NB4 (cell line): ENCODE measurements at regions not wholly inside any gene's neighbourhood (a gene's known extent, or its start where the extent isn't known, plus 50 kb on each side); places are given as distances from the start of the nearest gene placed in this dataset.

ENCODE experiments used
- POLR2A ChIP-seq: IDR thresholded peaks from 2 replicates; pipeline ENCODE4 v1.6.1; 2011; ENCODE audit warnings: mild to moderate bottlenecking; ENCODE audit not compliant: insufficient read length; ENCODE audit errors: extremely low read depth
- TF ChIP-seq, protein P1 (sequence below): IDR thresholded peaks from one replicate; pipeline ENCODE4 v1.5.1; 2012; ENCODE audit warnings: low read depth, low read length

DNA sequence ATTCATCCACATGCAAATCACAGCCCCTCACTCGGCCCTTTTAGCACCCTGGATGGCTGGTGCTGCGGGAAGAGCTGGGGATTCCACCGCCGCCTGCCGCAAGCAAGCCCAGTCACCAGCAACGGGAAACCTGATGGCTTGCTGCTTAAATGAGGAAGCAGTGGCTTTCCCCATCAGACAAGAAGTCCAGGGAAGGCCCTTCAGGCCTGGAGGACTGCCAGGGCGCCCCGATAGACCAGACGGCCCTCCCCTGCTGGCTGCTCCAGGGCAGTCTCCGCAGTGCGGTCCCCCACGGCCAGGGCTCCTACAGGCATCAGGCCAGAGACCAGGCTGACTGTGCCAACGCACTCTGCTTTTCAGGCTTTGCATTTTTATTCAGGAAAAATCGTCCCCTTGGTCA is 439.1 kb downstream of the EIPR1 start:
- TF ChIP-seq, protein P1, sequence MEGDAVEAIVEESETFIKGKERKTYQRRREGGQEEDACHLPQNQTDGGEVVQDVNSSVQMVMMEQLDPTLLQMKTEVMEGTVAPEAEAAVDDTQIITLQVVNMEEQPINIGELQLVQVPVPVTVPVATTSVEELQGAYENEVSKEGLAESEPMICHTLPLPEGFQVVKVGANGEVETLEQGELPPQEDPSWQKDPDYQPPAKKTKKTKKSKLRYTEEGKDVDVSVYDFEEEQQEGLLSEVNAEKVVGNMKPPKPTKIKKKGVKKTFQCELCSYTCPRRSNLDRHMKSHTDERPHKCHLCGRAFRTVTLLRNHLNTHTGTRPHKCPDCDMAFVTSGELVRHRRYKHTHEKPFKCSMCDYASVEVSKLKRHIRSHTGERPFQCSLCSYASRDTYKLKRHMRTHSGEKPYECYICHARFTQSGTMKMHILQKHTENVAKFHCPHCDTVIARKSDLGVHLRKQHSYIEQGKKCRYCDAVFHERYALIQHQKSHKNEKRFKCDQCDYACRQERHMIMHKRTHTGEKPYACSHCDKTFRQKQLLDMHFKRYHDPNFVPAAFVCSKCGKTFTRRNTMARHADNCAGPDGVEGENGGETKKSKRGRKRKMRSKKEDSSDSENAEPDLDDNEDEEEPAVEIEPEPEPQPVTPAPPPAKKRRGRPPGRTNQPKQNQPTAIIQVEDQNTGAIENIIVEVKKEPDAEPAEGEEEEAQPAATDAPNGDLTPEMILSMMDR, result no peak
- TF ChIP-seq POLR2A, result no peak
